IPS-20b (cell line): ENCODE measurements at regions not wholly inside any gene's neighbourhood (a gene's known extent, or its start where the extent isn't known, plus 50 kb on each side); places are given as distances from the start of the nearest gene placed in this dataset.

Experiments
- H3K27ac ChIP-seq: one replicate; pipeline ENCODE4 v1.5.1; 2013; ENCODE audit warnings: low read length
- H3K27me3 ChIP-seq: 2 replicates; pipeline ENCODE4 v1.6.1; 2013; ENCODE audit warnings: mild to moderate bottlenecking, low read length, inconsistent platforms; ENCODE audit not compliant: insufficient read depth
- H3K36me3 ChIP-seq: 2 replicates; pipeline ENCODE4 v1.6.1; 2013; ENCODE audit warnings: low read depth, mild to moderate bottlenecking, inconsistent platforms, low read length, moderate library complexity; ENCODE audit not compliant: insufficient read depth
- H3K4me1 ChIP-seq: 2 replicates; pipeline ENCODE4 v1.6.1; 2013; ENCODE audit warnings: mild to moderate bottlenecking, control low read depth, inconsistent platforms, low read length, moderate library complexity; ENCODE audit not compliant: insufficient read depth
- H3K4me3 ChIP-seq: 2 replicates; pipeline ENCODE4 v1.5.1; 2013; ENCODE audit warnings: mild to moderate bottlenecking, low read length, inconsistent platforms
- H3K9ac ChIP-seq: 2 replicates; pipeline ENCODE4 v1.6.1; 2013; ENCODE audit warnings: low read depth, mild to moderate bottlenecking, inconsistent platforms, low read length, moderate library complexity
- H3K9me3 ChIP-seq: 2 replicates; pipeline ENCODE4 v1.6.1; 2013; ENCODE audit warnings: mild to moderate bottlenecking, low read depth, low read length, inconsistent platforms; ENCODE audit not compliant: insufficient read depth

GRCh38 chr7:21067216-21067615, 280.5 kb upstream of the SP8 start:
- H3K27ac ChIP-seq: no peak overlapping the region
- no peak overlapping the region for H3K4me3 ChIP-seq
- no peak overlapping the region for H3K9ac ChIP-seq
- H3K36me3 ChIP-seq: no peaks in the 10 kb centered on the region
- H3K4me1 ChIP-seq: no peaks in the 10 kb centered on the region
- no peaks in the 10 kb centered on the region for H3K9me3 ChIP-seq
- no peaks in the 10 kb centered on the region for H3K27me3 ChIP-seq

- H3K4me1 ChIP-seq: no peaks in the 10 kb centered on the region
- no peak overlapping the region for H3K27ac ChIP-seq
- H3K9ac ChIP-seq: no peak overlapping the region
- no peaks in the 10 kb centered on the region for H3K27me3 ChIP-seq
- no peaks in the 10 kb centered on the region for H3K36me3 ChIP-seq
- no peak overlapping the region for H3K4me3 ChIP-seq
- H3K9me3 ChIP-seq: no peaks in the 10 kb centered on the region
These were observed 283.9 kb upstream of the SP8 start for GRCh38 chr7:21070571-21071090.

GRCh38 chr7:21071561-21072501, 285.1 kb upstream of the SP8 start:
- peaks cover 11% of the 10 kb centered on the region for H3K4me1 ChIP-seq
- no peaks in the 10 kb centered on the region for H3K27me3 ChIP-seq
- no peak overlapping the region for H3K9ac ChIP-seq
- no peaks in the 10 kb centered on the region for H3K36me3 ChIP-seq
- H3K4me3 ChIP-seq: no peak overlapping the region
- no peak overlapping the region for H3K27ac ChIP-seq
- H3K9me3 ChIP-seq: no peaks in the 10 kb centered on the region

- Histone ChIP-seq H3K27ac (no peak overlapping the region), H3K9ac (no peak overlapping the region), H3K4me3 (no peak overlapping the region), H3K27me3 (no peaks in the 10 kb centered on the region), H3K4me1 (peaks cover 14% of the 10 kb centered on the region), H3K9me3 (no peaks in the 10 kb centered on the region), H3K36me3 (no peaks in the 10 kb centered on the region)
These were observed 289.4 kb upstream of the SP8 start for GRCh38 chr7:21076054-21076453.

- Histone ChIP-seq H3K36me3 (no peaks in the 10 kb centered on the region), H3K9ac (no peak overlapping the region), H3K4me3 (no peak overlapping the region), H3K27ac (no peak overlapping the region), H3K9me3 (no peaks in the 10 kb centered on the region), H3K27me3 (no peaks in the 10 kb centered on the region), H3K4me1 (peaks cover 14% of the 10 kb centered on the region)
These were observed 289.9 kb upstream of the SP8 start for GRCh38 chr7:21076574-21076973.

- Histone ChIP-seq H3K36me3 (no peaks in the 10 kb centered on the region), H3K9ac (no peak overlapping the region), H3K27me3 (no peaks in the 10 kb centered on the region), H3K4me1 (peaks cover 14% of the 10 kb centered on the region), H3K27ac (no peak overlapping the region), H3K4me3 (no peak overlapping the region), H3K9me3 (no peaks in the 10 kb centered on the region)
These were observed 290.9 kb upstream of the SP8 start for GRCh38 chr7:21077602-21078001.

GRCh38 chr7:21084286-21084685, 297.6 kb upstream of the SP8 start:
- Histone ChIP-seq H3K9me3 (no peaks in the 10 kb centered on the region), H3K4me3 (no peak overlapping the region), H3K27me3 (no peaks in the 10 kb centered on the region), H3K4me1 (no peaks in the 10 kb centered on the region), H3K27ac (no peak overlapping the region), H3K9ac (no peak overlapping the region), H3K36me3 (no peaks in the 10 kb centered on the region)

GRCh38 chr7:21086688-21087087, 300.0 kb upstream of the SP8 start:
- no peak overlapping the region for H3K27ac ChIP-seq

GRCh38 chr7:21089653-21090052, 303.0 kb upstream of the SP8 start:
- Histone ChIP-seq H3K4me3 (no peak overlapping the region), H3K27ac (no peak overlapping the region), H3K36me3 (no peaks in the 10 kb centered on the region), H3K27me3 (no peaks in the 10 kb centered on the region), H3K9me3 (no peaks in the 10 kb centered on the region; the same call in 1 of the 2 replicates), H3K4me1 (no peaks in the 10 kb centered on the region), H3K9ac (no peak overlapping the region)

More at GRCh38 chr7:21086688-21087087, 300.0 kb upstream of the SP8 start:
- no peaks in the 10 kb centered on the region for H3K27me3 ChIP-seq
- H3K9me3 ChIP-seq: no peaks in the 10 kb centered on the region; the same call in 1 of the 2 replicates
- H3K36me3 ChIP-seq: no peaks in the 10 kb centered on the region
- no peak overlapping the region for H3K9ac ChIP-seq
- H3K4me1 ChIP-seq: no peaks in the 10 kb centered on the region
- no peak overlapping the region for H3K4me3 ChIP-seq

GRCh38 chr7:21092766-21093702, 306.3 kb upstream of the SP8 start:
- no peaks in the 10 kb centered on the region; the same call in 1 of the 2 replicates for H3K9me3 ChIP-seq
- no peaks in the 10 kb centered on the region for H3K27me3 ChIP-seq
- H3K27ac ChIP-seq: no peak overlapping the region

GRCh38 chr7:21094589-21094988, 307.9 kb upstream of the SP8 start:
- Histone ChIP-seq H3K27ac (no peak overlapping the region), H3K27me3 (no peaks in the 10 kb centered on the region), H3K9me3 (no peaks in the 10 kb centered on the region; the same call in 1 of the 2 replicates), H3K36me3 (no peaks in the 10 kb centered on the region), H3K4me1 (no peaks in the 10 kb centered on the region), H3K9ac (no peak overlapping the region), H3K4me3 (no peak overlapping the region)

More at GRCh38 chr7:21092766-21093702, 306.3 kb upstream of the SP8 start:
- no peak overlapping the region for H3K4me3 ChIP-seq
- no peak overlapping the region for H3K9ac ChIP-seq
- no peaks in the 10 kb centered on the region for H3K36me3 ChIP-seq
- H3K4me1 ChIP-seq: no peaks in the 10 kb centered on the region
